ENCODE measurements at regions not wholly inside any gene's neighbourhood (a gene's known extent, or its start where the extent isn't known, plus 50 kb on each side); places are given as distances from the start of the nearest gene placed in this dataset.

DNA sequence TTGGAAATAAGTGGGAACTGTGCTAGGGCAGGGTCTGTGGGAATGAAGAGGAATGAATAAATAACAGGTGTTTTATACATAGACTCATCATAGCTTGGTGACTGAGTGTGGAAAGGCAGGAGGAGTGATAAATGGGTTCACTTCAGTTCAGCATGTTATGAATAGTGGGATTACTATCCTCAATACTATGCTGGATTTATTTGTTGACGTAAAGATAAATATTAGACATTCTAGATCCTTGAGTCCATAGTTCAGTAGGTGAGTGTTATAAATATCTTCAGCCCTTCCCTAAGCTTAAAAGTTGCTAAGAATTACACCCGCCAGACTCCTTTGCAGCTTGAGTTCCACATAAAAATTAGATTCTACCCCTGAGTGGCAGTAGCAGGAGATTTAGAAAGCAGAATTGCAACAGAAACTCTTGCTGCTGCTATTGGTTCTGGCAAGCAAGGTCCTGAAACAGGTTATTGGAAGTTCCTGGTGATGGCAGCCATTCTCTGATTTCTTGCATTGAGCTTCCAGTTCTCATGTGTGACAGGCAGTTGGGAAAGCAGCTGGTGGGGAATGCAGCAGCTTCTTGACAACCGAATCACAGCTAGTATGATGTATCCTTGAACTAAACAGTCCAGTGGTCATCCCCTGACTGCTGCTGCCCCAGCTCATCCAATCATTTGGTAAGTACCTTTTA is 1558.9 kb downstream of the FAM181B start:
- no peaks in the 10 kb centered on the region for H3K27me3 ChIP-seq
- WGBS, 4 donors: 73 to 89% (median 76%) methylated on average over 3 of the region's 3 CpGs
- no peaks in the 10 kb centered on the region for H3K9me3 ChIP-seq (replicated peaks in 1 of 3)
- intact Hi-C loops (cut with DNase I): no loop called here
- no peak overlapping the region for H3K4me3 ChIP-seq
- H3K4me1 ChIP-seq (replicated peaks in 1 of 2): no peaks in the 10 kb centered on the region
- no peak overlapping the region for H3K27ac ChIP-seq
- no peak for DNase-seq
- no peaks in the 10 kb centered on the region for H3K36me3 ChIP-seq (replicated peaks in 1 of 2)
- TF ChIP-seq POLR2A (IDR thresholded peaks at IDR 0.05): no peak
- TF ChIP-seq, protein P1, sequence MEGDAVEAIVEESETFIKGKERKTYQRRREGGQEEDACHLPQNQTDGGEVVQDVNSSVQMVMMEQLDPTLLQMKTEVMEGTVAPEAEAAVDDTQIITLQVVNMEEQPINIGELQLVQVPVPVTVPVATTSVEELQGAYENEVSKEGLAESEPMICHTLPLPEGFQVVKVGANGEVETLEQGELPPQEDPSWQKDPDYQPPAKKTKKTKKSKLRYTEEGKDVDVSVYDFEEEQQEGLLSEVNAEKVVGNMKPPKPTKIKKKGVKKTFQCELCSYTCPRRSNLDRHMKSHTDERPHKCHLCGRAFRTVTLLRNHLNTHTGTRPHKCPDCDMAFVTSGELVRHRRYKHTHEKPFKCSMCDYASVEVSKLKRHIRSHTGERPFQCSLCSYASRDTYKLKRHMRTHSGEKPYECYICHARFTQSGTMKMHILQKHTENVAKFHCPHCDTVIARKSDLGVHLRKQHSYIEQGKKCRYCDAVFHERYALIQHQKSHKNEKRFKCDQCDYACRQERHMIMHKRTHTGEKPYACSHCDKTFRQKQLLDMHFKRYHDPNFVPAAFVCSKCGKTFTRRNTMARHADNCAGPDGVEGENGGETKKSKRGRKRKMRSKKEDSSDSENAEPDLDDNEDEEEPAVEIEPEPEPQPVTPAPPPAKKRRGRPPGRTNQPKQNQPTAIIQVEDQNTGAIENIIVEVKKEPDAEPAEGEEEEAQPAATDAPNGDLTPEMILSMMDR (IDR thresholded peaks at IDR 0.05): no peak

DNA sequence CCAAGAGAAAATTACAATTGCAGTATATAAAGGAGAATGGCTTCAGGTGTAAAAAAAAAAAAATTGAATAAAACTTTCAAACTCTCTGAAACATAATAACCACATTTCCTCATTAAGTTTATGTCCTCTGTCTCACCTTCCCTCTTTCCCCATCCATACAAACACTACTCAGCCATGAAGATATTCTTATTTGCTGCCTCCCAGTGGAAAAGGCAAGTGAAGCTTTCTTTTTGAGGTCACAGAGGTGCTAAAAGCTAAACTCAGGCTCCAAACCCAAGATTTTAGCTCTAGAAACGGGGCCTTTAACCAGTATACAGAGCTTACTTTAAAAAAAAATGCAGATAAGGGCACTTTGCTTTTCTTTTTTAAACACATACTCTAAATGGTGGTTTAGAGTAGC is 1568.5 kb downstream of the FAM181B start:
- 71 to 88% (median 80%) methylated on average over 1 of the region's 1 CpG for WGBS, 4 donors
- Histone ChIP-seq H3K4me1 (replicated peaks in 1 of 2) (no peaks in the 10 kb centered on the region), H3K27ac (no peak overlapping the region), H3K36me3 (replicated peaks in 1 of 2) (no peaks in the 10 kb centered on the region), H3K9me3 (replicated peaks in 1 of 3) (no peaks in the 10 kb centered on the region), H3K27me3 (no peaks in the 10 kb centered on the region), H3K4me3 (no peak overlapping the region)
- TF ChIP-seq POLR2A (IDR thresholded peaks at IDR 0.05): no peak
- TF ChIP-seq, protein P1 (IDR thresholded peaks at IDR 0.05): no peak
- DNase-seq: no peak
- intact Hi-C loops (cut with DNase I): no loop called here

GRCh38 chr11:81159900-81160299 is 1573.8 kb downstream of the FAM181B start:
- H3K36me3 ChIP-seq (replicated peaks in 1 of 2): no peaks in the 10 kb centered on the region
- 75 to 81% (median 80%) methylated on average over 3 of the region's 3 CpGs for WGBS, 4 donors
- TF ChIP-seq POLR2A (IDR thresholded peaks at IDR 0.05): no peak
- TF ChIP-seq, protein P1 (IDR thresholded peaks at IDR 0.05): no peak

GRCh38 chr11:81135570-81135969 is 1598.1 kb downstream of the FAM181B start:
- Histone ChIP-seq H3K36me3 (replicated peaks in 1 of 2) (no peaks in the 10 kb centered on the region), H3K27ac (no peak overlapping the region), H3K9me3 (replicated peaks in 1 of 3) (no peaks in the 10 kb centered on the region), H3K4me1 (replicated peaks in 1 of 2) (no peaks in the 10 kb centered on the region), H3K4me3 (no peak overlapping the region), H3K27me3 (no peaks in the 10 kb centered on the region)
- intact Hi-C loops (cut with DNase I): no loop called here
- no peak for DNase-seq
- 58 to 83% (median 76%) methylated on average over 5 of the region's 5 CpGs for WGBS, 4 donors
- no peak for TF ChIP-seq POLR2A (IDR thresholded peaks at IDR 0.05)
- TF ChIP-seq, protein P1 (IDR thresholded peaks at IDR 0.05): no peak

More at GRCh38 chr11:81159900-81160299, 1573.8 kb downstream of the FAM181B start:
- no peak for DNase-seq
- no peaks in the 10 kb centered on the region for H3K4me1 ChIP-seq (replicated peaks in 1 of 2)
- H3K27me3 ChIP-seq: no peaks in the 10 kb centered on the region
- H3K9me3 ChIP-seq (replicated peaks in 1 of 3): no peaks in the 10 kb centered on the region
- H3K4me3 ChIP-seq: no peak overlapping the region
- intact Hi-C loops (cut with DNase I): no loop called here
- no peak overlapping the region for H3K27ac ChIP-seq

All from adrenal gland (tissue), 9 donors.